ENCODE measurements at regions not wholly inside any gene's neighbourhood (a gene's known extent, or its start where the extent isn't known, plus 50 kb on each side); places are given as distances from the start of the nearest gene placed in this dataset.

GRCh38 chr4:189511581-189511980 is 429.1 kb upstream of the FRG1 start:
- H3K4me3 ChIP-seq (ENCODE audit: low read depth, low read length): no peak overlapping the region
- no peak for TF ChIP-seq CTCF (IDR thresholded peaks at IDR 0.05; ENCODE audit: insufficient read depth, low read depth, low read length, missing control alignments)
- no peak for DNase-seq (ENCODE audit: low read depth)

- no peak for TF ChIP-seq CTCF (IDR thresholded peaks at IDR 0.05; ENCODE audit: insufficient read depth, low read depth, low read length, missing control alignments)
- H3K4me3 ChIP-seq (ENCODE audit: low read depth, low read length): no peak overlapping the region
- DNase-seq (ENCODE audit: low read depth): no peak
Measured at GRCh38 chr4:189513421-189513820, 427.3 kb upstream of the FRG1 start.

- no peak overlapping the region for H3K4me3 ChIP-seq (ENCODE audit: low read depth, low read length)
- DNase-seq (ENCODE audit: low read depth): no peak
- TF ChIP-seq CTCF (IDR thresholded peaks at IDR 0.05; ENCODE audit: insufficient read depth, low read depth, low read length, missing control alignments): no peak
Measured at GRCh38 chr4:189514209-189514608, 426.5 kb upstream of the FRG1 start.

- TF ChIP-seq CTCF (IDR thresholded peaks at IDR 0.05; ENCODE audit: insufficient read depth, low read depth, low read length, missing control alignments): no peak
- H3K4me3 ChIP-seq (ENCODE audit: low read depth, low read length): no peak overlapping the region
- no peak for DNase-seq (ENCODE audit: low read depth)
Measured at GRCh38 chr4:189516902-189517301, 423.8 kb upstream of the FRG1 start.

- H3K4me3 ChIP-seq (ENCODE audit: low read depth, low read length): no peak overlapping the region
- DNase-seq (ENCODE audit: low read depth): no peak
- TF ChIP-seq CTCF (IDR thresholded peaks at IDR 0.05; ENCODE audit: insufficient read depth, low read depth, low read length, missing control alignments): no peak
Measured at GRCh38 chr4:189519186-189519585, 421.5 kb upstream of the FRG1 start.

- no peak overlapping the region for H3K4me3 ChIP-seq (ENCODE audit: low read depth, low read length)
- no peak for DNase-seq (ENCODE audit: low read depth)
- TF ChIP-seq CTCF (IDR thresholded peaks at IDR 0.05; ENCODE audit: insufficient read depth, low read depth, low read length, missing control alignments): no peak
Measured at GRCh38 chr4:189525304-189525703, 415.4 kb upstream of the FRG1 start.

- no peak for TF ChIP-seq CTCF (IDR thresholded peaks at IDR 0.05; ENCODE audit: insufficient read depth, low read depth, low read length, missing control alignments)
Measured at GRCh38 chr4:189530848-189531247, 409.8 kb upstream of the FRG1 start.

More at GRCh38 chr4:189530848-189531247, 409.8 kb upstream of the FRG1 start:
- H3K4me3 ChIP-seq (ENCODE audit: low read depth, low read length): no peak overlapping the region
- no peak for DNase-seq (ENCODE audit: low read depth)
